ENCODE measurements at regions not wholly inside any gene's neighbourhood (a gene's known extent, or its start where the extent isn't known, plus 50 kb on each side); places are given as distances from the start of the nearest gene placed in this dataset.

DNA sequence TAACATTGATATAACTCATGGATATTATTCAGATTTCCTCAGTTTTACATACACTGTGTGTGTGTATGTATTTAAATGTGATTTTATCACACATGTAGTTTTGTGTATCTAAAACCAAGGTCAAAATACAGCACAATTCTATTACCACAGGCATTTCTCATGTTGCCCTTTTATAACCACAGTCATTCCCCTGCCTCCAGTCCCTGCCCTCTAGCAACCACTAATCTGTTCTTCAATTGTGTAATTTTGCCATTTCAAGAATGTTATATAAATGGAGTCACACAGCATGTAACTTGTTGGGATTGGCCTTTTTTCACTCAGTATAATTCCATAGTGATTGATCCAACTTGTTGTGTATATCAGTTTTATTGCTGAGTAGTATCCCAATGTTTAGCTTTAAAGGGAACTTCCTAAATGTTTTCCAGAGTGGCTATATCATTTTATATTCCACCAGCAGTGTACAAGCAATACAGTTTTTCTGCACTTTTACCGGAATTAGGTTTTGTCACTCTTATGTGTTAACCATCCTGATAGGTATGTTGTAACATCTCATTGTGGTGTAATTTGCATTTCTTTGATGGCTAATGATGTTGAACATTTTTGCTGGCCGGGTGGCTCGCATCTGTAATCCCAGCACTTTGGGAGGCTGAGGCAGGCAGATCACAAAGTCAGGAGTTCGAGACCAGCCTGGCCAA, 338.2 kb downstream of the SOX4 start:
- H3K4me3 ChIP-seq (ENCODE audit: low read depth in 2 of 2, low read length in 1 of 2): no peak overlapping the region
- peaks cover 0 to 14% of the 10 kb centered on the region in 2 experiments for H3K36me3 ChIP-seq (replicated peaks in 1 of 2; ENCODE audit: control insufficient read depth in 1 of 2, insufficient read depth in 2 of 2, low read length in 1 of 2)
- no peak for DNase-seq
- H3K27ac ChIP-seq (ENCODE audit: low read depth in 2 of 2, low read length in 1 of 2): no peak overlapping the region
- TF ChIP-seq IRF3 (IDR thresholded peaks at IDR 0.05; ENCODE audit: low read depth, low read length) (no peak), PBX3 (IDR thresholded peaks at IDR 0.05) (no peak), RFX5 (IDR thresholded peaks at IDR 0.05; ENCODE audit: low read length) (no peak), MAX (IDR thresholded peaks at IDR 0.05; ENCODE audit: low read depth) (no peak), NRF1 (IDR thresholded peaks at IDR 0.05; ENCODE audit: low read depth, low read length) (no peak), POLR2AphosphoS5 (IDR thresholded peaks at IDR 0.05; ENCODE audit: low read depth, low read length) (no peak), FOXM1 (IDR thresholded peaks at IDR 0.05; ENCODE audit: low read depth) (no peak), NFIC (IDR thresholded peaks at IDR 0.05; ENCODE audit: borderline replicate concordance) (no peak), YY1 (IDR thresholded peaks at IDR 0.05; ENCODE audit: low read depth) (no peak), EZH2phosphoT487 (IDR thresholded peaks at IDR 0.05; ENCODE audit: borderline replicate concordance, low read depth) (no peak), CHD2 (IDR thresholded peaks at IDR 0.05; ENCODE audit: low read length, partially characterized antibody) (no peak), FOXJ3 (CRISPR knock-in tag; IDR thresholded peaks at IDR 0.05) (no peak)
- TF ChIP-seq, protein P1, sequence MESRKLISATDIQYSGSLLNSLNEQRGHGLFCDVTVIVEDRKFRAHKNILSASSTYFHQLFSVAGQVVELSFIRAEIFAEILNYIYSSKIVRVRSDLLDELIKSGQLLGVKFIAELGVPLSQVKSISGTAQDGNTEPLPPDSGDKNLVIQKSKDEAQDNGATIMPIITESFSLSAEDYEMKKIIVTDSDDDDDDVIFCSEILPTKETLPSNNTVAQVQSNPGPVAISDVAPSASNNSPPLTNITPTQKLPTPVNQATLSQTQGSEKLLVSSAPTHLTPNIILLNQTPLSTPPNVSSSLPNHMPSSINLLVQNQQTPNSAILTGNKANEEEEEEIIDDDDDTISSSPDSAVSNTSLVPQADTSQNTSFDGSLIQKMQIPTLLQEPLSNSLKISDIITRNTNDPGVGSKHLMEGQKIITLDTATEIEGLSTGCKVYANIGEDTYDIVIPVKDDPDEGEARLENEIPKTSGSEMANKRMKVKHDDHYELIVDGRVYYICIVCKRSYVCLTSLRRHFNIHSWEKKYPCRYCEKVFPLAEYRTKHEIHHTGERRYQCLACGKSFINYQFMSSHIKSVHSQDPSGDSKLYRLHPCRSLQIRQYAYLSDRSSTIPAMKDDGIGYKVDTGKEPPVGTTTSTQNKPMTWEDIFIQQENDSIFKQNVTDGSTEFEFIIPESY (IDR thresholded peaks at IDR 0.05; ENCODE audit: borderline replicate concordance, low read depth): no peak
- no peak overlapping the region for H3K4me2 ChIP-seq
- CTCF ChIA-PET: interaction anchor here (1.2 kb wide), 1 partner anchor 21 kb away, joined by 3 read pairs; no protein-coding TSS in a partner anchor
- no peak overlapping the region for H3K9ac ChIP-seq
- H3K9me3 ChIP-seq: no peaks in the 10 kb centered on the region
- POLR2A ChIA-PET: no interaction called here
- no peak overlapping the region for H2AFZ ChIP-seq (ENCODE audit: low read depth)
- WGBS (ENCODE audit: low lambda C conversion rate): 96% methylated on average over 4 of the region's 4 CpGs
- H4K20me1 ChIP-seq (ENCODE audit: insufficient read depth): no peaks in the 10 kb centered on the region
- H3K9me2 ChIP-seq: no peaks in the 10 kb centered on the region
- no peaks in the 10 kb centered on the region for H3F3A ChIP-seq (replicated peaks; ENCODE audit: insufficient read depth)
- H3K4me1 ChIP-seq (ENCODE audit: control insufficient read depth in 1 of 2, insufficient read depth in 2 of 2, low read depth in 1 of 2, low read length in 1 of 2): no peaks in the 10 kb centered on the region; a peak in 1 of 4 replicates
- no peaks in the 10 kb centered on the region for H3K27me3 ChIP-seq (ENCODE audit: insufficient read depth)
- H3K79me2 ChIP-seq (ENCODE audit: insufficient read depth): peaks cover 3% of the 10 kb centered on the region; the same call in 1 of the 2 replicates
